ENCODE measurements at regions not wholly inside any gene's neighbourhood (a gene's known extent, or its start where the extent isn't known, plus 50 kb on each side); places are given as distances from the start of the nearest gene placed in this dataset.

DNA sequence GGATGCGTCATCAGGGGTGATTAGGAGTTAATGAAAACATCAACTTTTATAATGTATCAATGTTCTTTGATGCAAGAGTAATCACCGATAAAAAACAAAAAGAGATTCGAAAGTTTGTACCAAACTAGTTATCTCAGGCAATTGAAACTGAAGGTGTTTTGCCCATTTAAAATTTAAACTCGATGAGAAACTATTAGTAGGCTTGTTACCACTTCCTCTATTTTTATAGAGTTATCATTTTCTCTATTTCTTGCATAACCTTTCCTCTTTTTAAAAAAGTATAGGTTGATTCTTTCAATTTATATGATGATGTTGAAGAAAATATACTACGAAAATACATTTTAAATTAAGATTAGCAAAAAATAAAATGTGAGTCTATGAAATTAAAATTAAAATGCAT lies 597.3 kb upstream of the POT1 start:
- no peaks in the 10 kb centered on the region for H3K79me2 ChIP-seq (ENCODE audit: control insufficient read depth, insufficient read depth, low read length)
- H3K4me3 ChIP-seq (replicated peaks in 1 of 4; ENCODE audit: control extremely low read depth in 1 of 4, insufficient read depth in 1 of 4, low read depth in 3 of 4, low read length in 4 of 4): no peak overlapping the region
- no peak for DNase-seq (ENCODE audit: low read depth in 2 of 2)
- no peak overlapping the region for H2AFZ ChIP-seq (ENCODE audit: low read length)
- no peak overlapping the region for H3K4me2 ChIP-seq (ENCODE audit: extremely low read depth, insufficient read depth, low read length)
- H3K4me1 ChIP-seq (ENCODE audit: control insufficient read depth, extremely low read depth, insufficient read depth, low read length): no peaks in the 10 kb centered on the region
- H3K9me3 ChIP-seq (ENCODE audit: control insufficient read depth, insufficient read depth, low read depth, low read length): no peaks in the 10 kb centered on the region
- H3K27me3 ChIP-seq (ENCODE audit: control insufficient read depth, insufficient read depth, low read length): no peaks in the 10 kb centered on the region
- no peaks in the 10 kb centered on the region for H4K20me1 ChIP-seq (ENCODE audit: control insufficient read depth, extremely low read depth, insufficient read depth, low read length)
- no peak for TF ChIP-seq CTCF (conservative IDR thresholded peaks at IDR 0.05 in 1 of 2, IDR thresholded peaks at IDR 0.05 in 1 of 2; ENCODE audit: low read depth in 1 of 2, low read length in 2 of 2)
- no peak for TF ChIP-seq EZH2 (IDR thresholded peaks at IDR 0.05; ENCODE audit: low read length, missing control alignments)
- no peak overlapping the region for H3K9ac ChIP-seq (ENCODE audit: insufficient read depth, low read length)
- H3K36me3 ChIP-seq (ENCODE audit: control insufficient read depth, insufficient read depth, low read length): no peaks in the 10 kb centered on the region
- H3K27ac ChIP-seq (ENCODE audit: insufficient read depth, low read length): no peak overlapping the region

DNA sequence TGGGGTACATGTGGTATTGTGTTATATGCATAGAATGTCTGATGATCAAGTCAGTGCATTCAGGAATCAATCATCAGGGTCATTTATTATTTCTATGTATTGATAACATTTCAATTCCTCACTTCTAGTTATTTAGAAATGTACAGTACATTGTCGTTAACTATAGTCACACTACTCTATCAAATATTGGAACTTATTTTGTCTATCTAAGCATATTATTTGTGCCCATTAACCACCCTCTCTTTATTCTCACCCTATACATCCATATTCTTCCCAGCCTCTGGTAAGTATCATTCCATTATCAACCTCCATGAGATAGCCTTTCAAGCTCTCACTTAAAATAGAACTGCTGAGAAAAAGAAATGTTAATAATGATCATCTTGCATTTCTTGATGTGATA lies 596.5 kb upstream of the POT1 start:
- Histone ChIP-seq H4K20me1 (ENCODE audit: control insufficient read depth, extremely low read depth, insufficient read depth, low read length) (no peaks in the 10 kb centered on the region), H3K4me2 (ENCODE audit: extremely low read depth, insufficient read depth, low read length) (no peak overlapping the region), H3K36me3 (ENCODE audit: control insufficient read depth, insufficient read depth, low read length) (no peaks in the 10 kb centered on the region), H3K9me3 (ENCODE audit: control insufficient read depth, insufficient read depth, low read depth, low read length) (no peaks in the 10 kb centered on the region), H3K27ac (ENCODE audit: insufficient read depth, low read length) (no peak overlapping the region), H3K9ac (ENCODE audit: insufficient read depth, low read length) (no peak overlapping the region), H2AFZ (ENCODE audit: low read length) (no peak overlapping the region), H3K79me2 (ENCODE audit: control insufficient read depth, insufficient read depth, low read length) (no peaks in the 10 kb centered on the region), H3K4me3 (replicated peaks in 1 of 4; ENCODE audit: control extremely low read depth in 1 of 4, insufficient read depth in 1 of 4, low read depth in 3 of 4, low read length in 4 of 4) (no peak overlapping the region), H3K27me3 (ENCODE audit: control insufficient read depth, insufficient read depth, low read length) (no peaks in the 10 kb centered on the region), H3K4me1 (ENCODE audit: control insufficient read depth, extremely low read depth, insufficient read depth, low read length) (no peaks in the 10 kb centered on the region)
- TF ChIP-seq CTCF (conservative IDR thresholded peaks at IDR 0.05 in 1 of 2, IDR thresholded peaks at IDR 0.05 in 1 of 2; ENCODE audit: low read depth in 1 of 2, low read length in 2 of 2) (no peak), EZH2 (IDR thresholded peaks at IDR 0.05; ENCODE audit: low read length, missing control alignments) (no peak)
- DNase-seq (ENCODE audit: low read depth in 2 of 2): no peak

- Histone ChIP-seq H3K27ac (ENCODE audit: insufficient read depth, low read length) (no peak overlapping the region), H3K4me1 (ENCODE audit: control insufficient read depth, extremely low read depth, insufficient read depth, low read length) (no peaks in the 10 kb centered on the region), H3K4me2 (ENCODE audit: extremely low read depth, insufficient read depth, low read length) (no peak overlapping the region), H3K36me3 (ENCODE audit: control insufficient read depth, insufficient read depth, low read length) (no peaks in the 10 kb centered on the region), H4K20me1 (ENCODE audit: control insufficient read depth, extremely low read depth, insufficient read depth, low read length) (no peaks in the 10 kb centered on the region), H3K9ac (ENCODE audit: insufficient read depth, low read length) (no peak overlapping the region), H3K79me2 (ENCODE audit: control insufficient read depth, insufficient read depth, low read length) (no peaks in the 10 kb centered on the region), H3K4me3 (replicated peaks in 1 of 4; ENCODE audit: control extremely low read depth in 1 of 4, insufficient read depth in 1 of 4, low read depth in 3 of 4, low read length in 4 of 4) (no peak overlapping the region), H3K27me3 (ENCODE audit: control insufficient read depth, insufficient read depth, low read length) (no peaks in the 10 kb centered on the region), H3K9me3 (ENCODE audit: control insufficient read depth, insufficient read depth, low read depth, low read length) (no peaks in the 10 kb centered on the region), H2AFZ (ENCODE audit: low read length) (no peak overlapping the region)
- DNase-seq (ENCODE audit: low read depth in 2 of 2): no peak
- no peak for TF ChIP-seq CTCF (conservative IDR thresholded peaks at IDR 0.05 in 1 of 2, IDR thresholded peaks at IDR 0.05 in 1 of 2; ENCODE audit: low read depth in 1 of 2, low read length in 2 of 2)
- TF ChIP-seq EZH2 (IDR thresholded peaks at IDR 0.05; ENCODE audit: low read length, missing control alignments): no peak
Measured at GRCh38 chr7:125516194-125516593, 586.6 kb upstream of the POT1 start.

Data from fibroblast of lung (primary cell).